ENCODE measurements at regions not wholly inside any gene's neighbourhood (a gene's known extent, or its start where the extent isn't known, plus 50 kb on each side); places are given as distances from the start of the nearest gene placed in this dataset.

DNA sequence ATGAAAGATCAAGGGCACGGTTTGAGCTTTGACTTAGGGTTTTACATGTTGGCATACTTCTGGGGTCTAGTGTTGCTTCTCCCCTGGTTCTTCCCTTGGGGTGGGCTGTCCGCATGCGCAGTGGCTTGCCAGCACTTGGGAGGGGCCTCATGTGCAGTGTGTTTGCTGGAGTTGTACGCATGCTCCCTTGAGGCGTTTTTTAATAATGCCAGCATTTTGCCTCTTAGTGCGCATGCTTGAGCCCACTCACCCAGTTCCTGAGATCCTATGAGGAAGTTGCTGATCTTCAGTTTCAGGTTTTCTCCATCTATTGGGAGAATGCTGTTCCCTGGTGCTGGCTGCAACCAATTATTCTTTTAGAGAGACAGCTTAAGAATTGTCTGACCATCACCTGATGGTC, 113.4 kb upstream of the GPR141 start:
- Mint-ChIP-seq H3K9me3 (no peaks in the 10 kb centered on the region), H3K4me1 (peaks cover under 1% of the 10 kb centered on the region; the same call in 1 of the 3 replicates), H3K4me3 (no peak overlapping the region), H3K36me3 (ENCODE audit: low read depth) (no peaks in the 10 kb centered on the region), H3K27me3 (ENCODE audit: insufficient read depth, low read depth, poor library complexity) (peaks cover 3% of the 10 kb centered on the region), H3K27ac (no peak overlapping the region)
- Histone ChIP-seq H3K4me1 (ENCODE audit: insufficient read depth) (no peaks in the 10 kb centered on the region; the same call in 1 of the 2 replicates), H3K79me2 (replicated peaks; ENCODE audit: insufficient read depth) (no peaks in the 10 kb centered on the region), H3K9me2 (ENCODE audit: insufficient read depth) (0 out of 2 replicates have a peak, but pooled peaks cover 3% of the 10 kb centered on the region), H2AFZ (peak overlapping the region; percentile 12; the same call in 1 of the 2 replicates), H3K27ac (ENCODE audit: low read depth) (no peak overlapping the region), H3K36me3 (ENCODE audit: insufficient read depth) (no peaks in the 10 kb centered on the region), H3K4me3 (no peak overlapping the region), H3K27me3 (ENCODE audit: insufficient read depth) (no peaks in the 10 kb centered on the region), H3K4me2 (no peak overlapping the region), H3F3A (replicated peaks; ENCODE audit: low read depth) (no peaks in the 10 kb centered on the region), H4K20me1 (replicated peaks; ENCODE audit: insufficient read depth) (no peaks in the 10 kb centered on the region)
- TF ChIP-seq ZNF331 (CRISPR knock-in tag; IDR thresholded peaks at IDR 0.05; ENCODE audit: low read depth) = no peak
- TF ChIP-seq ZNF462 (CRISPR knock-in tag; IDR thresholded peaks at IDR 0.05) = no peak
- no peak for TF ChIP-seq JUNB (IDR thresholded peaks at IDR 0.05; ENCODE audit: unreplicated experiment)
- no peak for TF ChIP-seq EZH2phosphoT487 (IDR thresholded peaks at IDR 0.05; ENCODE audit: unreplicated experiment)
- no peak for TF ChIP-seq REST (IDR thresholded peaks at IDR 0.05; ENCODE audit: unreplicated experiment)
- TF ChIP-seq, protein P1, sequence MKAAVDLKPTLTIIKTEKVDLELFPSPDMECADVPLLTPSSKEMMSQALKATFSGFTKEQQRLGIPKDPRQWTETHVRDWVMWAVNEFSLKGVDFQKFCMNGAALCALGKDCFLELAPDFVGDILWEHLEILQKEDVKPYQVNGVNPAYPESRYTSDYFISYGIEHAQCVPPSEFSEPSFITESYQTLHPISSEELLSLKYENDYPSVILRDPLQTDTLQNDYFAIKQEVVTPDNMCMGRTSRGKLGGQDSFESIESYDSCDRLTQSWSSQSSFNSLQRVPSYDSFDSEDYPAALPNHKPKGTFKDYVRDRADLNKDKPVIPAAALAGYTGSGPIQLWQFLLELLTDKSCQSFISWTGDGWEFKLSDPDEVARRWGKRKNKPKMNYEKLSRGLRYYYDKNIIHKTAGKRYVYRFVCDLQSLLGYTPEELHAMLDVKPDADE (IDR thresholded peaks at IDR 0.05) = no peak
- no peak for ATAC-seq
- no peak for DNase-seq (ENCODE audit: low spot score)
